ENCODE measurements at regions not wholly inside any gene's neighbourhood (a gene's known extent, or its start where the extent isn't known, plus 50 kb on each side); places are given as distances from the start of the nearest gene placed in this dataset.

- no peaks in the 10 kb centered on the region for H3K36me3 Mint-ChIP-seq
Observed at GRCh38 chr7:45986355-45987298, 65.6 kb upstream of the IGFBP3 start.

DNA sequence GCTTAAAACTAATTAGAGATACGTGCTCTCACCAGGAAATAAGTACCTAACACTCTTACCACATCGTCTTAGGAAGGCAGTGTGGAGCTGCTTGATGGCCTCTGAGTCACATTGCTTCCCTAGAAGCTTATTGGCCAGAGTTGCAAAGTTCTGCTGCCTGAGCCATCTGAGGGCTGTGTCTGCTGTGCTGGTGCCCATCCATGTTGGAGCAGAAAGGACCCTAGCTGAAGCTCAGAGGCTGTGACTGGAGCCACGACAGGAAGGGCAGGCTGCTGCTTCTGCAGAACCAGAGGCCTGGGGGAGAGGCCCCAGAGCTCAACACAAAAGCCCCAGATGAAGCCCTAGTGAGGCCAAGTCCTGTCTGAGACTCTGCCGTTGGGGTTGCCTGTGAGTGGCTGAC lies 64.8 kb upstream of the IGFBP3 start:
- no peak overlapping the region for H3K27ac Mint-ChIP-seq
- H3K27me3 Mint-ChIP-seq: peaks cover 3% of the 10 kb centered on the region
- H3K36me3 Mint-ChIP-seq: no peaks in the 10 kb centered on the region
- no peaks in the 10 kb centered on the region for H3K9me3 Mint-ChIP-seq
- no peaks in the 10 kb centered on the region for H3K4me1 Mint-ChIP-seq (ENCODE audit: unreplicated experiment)
- no peak for TF ChIP-seq CTCF (conservative IDR thresholded peaks at IDR 0.05)
- no peak overlapping the region for H3K4me3 Mint-ChIP-seq
- no peak for DNase-seq (ENCODE audit: extremely low spot score, unreplicated experiment)

More at GRCh38 chr7:45986355-45987298, 65.6 kb upstream of the IGFBP3 start:
- no peak overlapping the region for H3K27ac Mint-ChIP-seq
- DNase-seq (ENCODE audit: extremely low spot score, unreplicated experiment): peak; percentile 25
- H3K27me3 Mint-ChIP-seq: peaks cover 3% of the 10 kb centered on the region
- no peak for TF ChIP-seq CTCF (conservative IDR thresholded peaks at IDR 0.05)
- peaks cover 2% of the 10 kb centered on the region for H3K9me3 Mint-ChIP-seq
- no peak overlapping the region for H3K4me3 Mint-ChIP-seq
- no peaks in the 10 kb centered on the region for H3K4me1 Mint-ChIP-seq (ENCODE audit: unreplicated experiment)

- no peak for DNase-seq (ENCODE audit: extremely low spot score, unreplicated experiment)
- Mint-ChIP-seq H3K27ac (no peak overlapping the region), H3K36me3 (no peaks in the 10 kb centered on the region), H3K27me3 (peaks cover 3% of the 10 kb centered on the region), H3K9me3 (no peaks in the 10 kb centered on the region), H3K4me1 (ENCODE audit: unreplicated experiment) (peaks cover under 1% of the 10 kb centered on the region), H3K4me3 (no peak overlapping the region)
- TF ChIP-seq CTCF (conservative IDR thresholded peaks at IDR 0.05): no peak
Observed at GRCh38 chr7:45984386-45985295, 63.6 kb upstream of the IGFBP3 start.

DNA sequence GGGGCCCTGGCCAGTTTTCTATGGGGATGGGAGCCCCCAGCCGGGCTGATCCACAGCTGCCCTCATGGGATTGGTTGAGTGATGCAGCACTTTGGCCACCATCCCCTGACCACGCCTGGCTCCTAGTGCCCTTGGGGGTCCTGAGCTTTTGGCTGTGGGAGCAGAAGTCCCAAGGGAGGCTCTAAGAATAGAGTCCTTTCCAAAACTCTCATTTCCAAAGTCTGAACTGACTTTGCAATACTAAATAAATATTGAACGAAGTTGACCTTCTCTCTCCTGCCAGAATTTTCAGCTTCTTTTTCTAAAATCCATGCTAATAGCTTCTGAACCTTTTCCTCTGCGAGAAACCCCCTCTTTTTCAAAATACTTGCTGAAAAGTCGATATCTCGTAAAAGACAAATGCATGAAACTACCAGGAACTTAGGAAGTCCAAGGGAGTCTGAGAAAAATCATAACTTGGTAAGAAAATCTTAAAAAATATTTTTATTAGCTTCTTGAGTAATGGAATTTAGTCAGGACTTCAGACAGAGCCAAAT lies 62.7 kb upstream of the IGFBP3 start:
- H3K27me3 Mint-ChIP-seq: peaks cover 3% of the 10 kb centered on the region
- H3K36me3 Mint-ChIP-seq: no peaks in the 10 kb centered on the region
- no peak overlapping the region for H3K4me3 Mint-ChIP-seq
- H3K27ac Mint-ChIP-seq: no peak overlapping the region
- DNase-seq (ENCODE audit: extremely low spot score, unreplicated experiment): no peak
- H3K4me1 Mint-ChIP-seq (ENCODE audit: unreplicated experiment): peaks cover 9% of the 10 kb centered on the region
- no peak for TF ChIP-seq CTCF (conservative IDR thresholded peaks at IDR 0.05)
- no peaks in the 10 kb centered on the region for H3K9me3 Mint-ChIP-seq

- Mint-ChIP-seq H3K9me3 (peaks cover 4% of the 10 kb centered on the region), H3K4me3 (no peak overlapping the region), H3K27me3 (peaks cover 3% of the 10 kb centered on the region), H3K27ac (no peak overlapping the region), H3K36me3 (peaks cover 1% of the 10 kb centered on the region), H3K4me1 (ENCODE audit: unreplicated experiment) (peaks cover 16% of the 10 kb centered on the region)
- DNase-seq (ENCODE audit: extremely low spot score, unreplicated experiment): no peak
- TF ChIP-seq CTCF (conservative IDR thresholded peaks at IDR 0.05): no peak
Observed at GRCh38 chr7:45982907-45983719, 62.0 kb upstream of the IGFBP3 start.
